ENCODE measurements at regions not wholly inside any gene's neighbourhood (a gene's known extent, or its start where the extent isn't known, plus 50 kb on each side); places are given as distances from the start of the nearest gene placed in this dataset.
"Not testable (repeated sequence)": the region's sequence is repeated elsewhere in the genome, so short reads cannot be mapped to it uniquely, and the experiment has no call there.

- no peak for DNase-seq (ENCODE audit: low read depth in 2 of 2)
Observed at GRCh38 chr17:72446118-72446517, 325.3 kb downstream of the SOX9 start.

GRCh38 chr17:72446525-72447250, 325.9 kb downstream of the SOX9 start:
- DNase-seq (ENCODE audit: low read depth in 2 of 2) = no peak

DNA sequence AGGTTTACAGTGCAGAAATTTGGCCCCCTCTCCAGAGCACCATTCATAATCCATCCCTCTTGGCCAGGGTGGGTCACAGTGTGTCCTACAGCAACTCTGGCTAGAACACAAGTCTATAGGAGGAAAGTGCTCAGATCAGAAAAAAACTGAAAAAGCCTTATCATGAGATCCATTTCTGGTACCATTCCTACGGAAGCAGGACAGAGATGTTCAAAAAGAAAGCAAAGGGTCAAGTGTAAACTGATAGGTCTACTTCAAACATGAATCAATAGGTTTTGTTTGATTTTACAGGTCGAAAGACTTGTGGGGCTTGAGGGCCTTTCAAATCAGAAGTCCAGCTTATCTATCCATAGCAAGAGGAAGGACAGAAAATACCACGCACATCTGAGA, 326.4 kb downstream of the SOX9 start:
- no peak for DNase-seq (ENCODE audit: low read depth in 2 of 2)

DNA sequence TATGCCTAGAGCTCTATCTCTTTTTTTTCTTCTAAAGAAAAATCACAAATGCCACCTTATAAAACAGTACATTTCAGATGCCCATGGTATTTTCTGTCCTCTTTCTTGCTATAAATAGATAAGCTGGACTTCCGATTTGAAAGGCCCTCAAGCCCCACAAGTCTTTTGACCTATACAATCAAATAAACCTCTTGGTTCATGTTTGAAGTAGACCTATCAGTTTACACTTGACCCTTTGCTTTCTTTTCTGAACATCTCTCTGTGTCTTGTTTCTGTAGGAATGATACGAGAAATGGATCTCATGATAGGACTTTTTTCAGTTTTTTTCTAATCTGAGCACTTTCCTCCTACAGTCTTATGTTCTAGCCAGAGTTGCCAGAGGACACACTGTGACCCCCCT, 327.2 kb downstream of the SOX9 start:
- DNase-seq (ENCODE audit: low read depth in 2 of 2) = no peak

- no peak for DNase-seq (ENCODE audit: low read depth in 2 of 2)
Observed at GRCh38 chr17:72452286-72453173, 331.7 kb downstream of the SOX9 start.

DNA sequence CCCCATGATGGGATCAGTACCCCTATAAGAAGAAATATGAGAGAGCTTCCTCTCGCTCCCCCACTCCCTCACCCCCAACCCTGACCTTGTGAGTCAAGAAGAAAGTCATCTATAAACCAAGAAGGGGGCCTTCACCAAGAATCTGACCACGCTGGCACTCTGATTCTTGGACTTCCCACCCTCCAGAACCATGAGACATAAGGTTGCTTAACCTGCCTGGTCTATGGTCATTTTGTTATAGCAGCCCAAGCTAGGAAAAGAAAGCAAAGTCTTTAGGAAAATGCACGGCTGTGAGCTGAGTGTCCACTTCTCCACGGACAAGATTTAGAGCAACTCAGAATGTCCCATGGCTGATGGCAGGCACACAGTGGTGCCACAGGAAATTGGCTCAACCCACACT, 333.5 kb downstream of the SOX9 start:
- no peak for DNase-seq (ENCODE audit: low read depth in 2 of 2)

DNA sequence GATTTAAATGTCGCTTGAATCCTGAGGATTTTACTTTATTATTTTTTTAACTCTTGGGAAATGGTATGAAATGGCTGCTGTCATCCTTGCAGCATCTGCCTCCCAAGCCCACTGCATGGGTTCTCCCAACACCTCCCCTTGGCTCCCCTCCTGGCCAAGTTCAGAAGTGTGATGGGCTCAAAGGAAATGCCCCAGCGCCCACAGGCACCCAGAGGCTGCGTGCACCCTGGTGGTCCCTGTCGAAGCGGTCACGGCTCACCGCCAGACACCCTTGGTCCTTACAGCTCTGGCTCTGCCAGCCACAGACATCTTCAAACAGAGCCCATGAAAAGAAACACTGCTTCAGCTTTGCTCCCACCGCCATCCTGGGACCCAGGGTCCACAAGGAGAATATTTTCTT, 334.7 kb downstream of the SOX9 start:
- DNase-seq (ENCODE audit: low read depth in 2 of 2) = no peak

GRCh38 chr17:72456075-72456474, 335.3 kb downstream of the SOX9 start:
- DNase-seq (ENCODE audit: low read depth in 2 of 2) = no peak

DNA sequence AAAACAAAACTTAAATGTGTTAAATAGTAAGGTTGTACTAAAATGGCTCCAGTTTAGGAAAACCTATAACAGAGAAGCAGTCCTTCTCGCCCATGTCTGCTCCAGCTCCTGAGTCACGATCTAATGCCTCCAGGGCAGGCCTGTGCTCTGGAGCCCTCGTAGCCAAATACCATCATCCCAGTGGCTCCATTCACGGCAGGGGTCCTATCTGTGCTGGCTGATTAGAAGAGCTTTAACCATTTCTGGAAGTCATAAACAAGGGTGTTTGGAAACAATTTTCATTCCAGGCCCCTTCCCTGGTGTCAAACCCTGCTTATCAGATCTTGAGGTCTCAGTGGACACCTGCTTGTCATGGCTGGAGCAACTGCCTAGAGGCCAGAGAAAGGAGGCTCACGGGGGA, 336.9 kb downstream of the SOX9 start:
- DNase-seq (ENCODE audit: low read depth in 2 of 2) = no peak

DNA sequence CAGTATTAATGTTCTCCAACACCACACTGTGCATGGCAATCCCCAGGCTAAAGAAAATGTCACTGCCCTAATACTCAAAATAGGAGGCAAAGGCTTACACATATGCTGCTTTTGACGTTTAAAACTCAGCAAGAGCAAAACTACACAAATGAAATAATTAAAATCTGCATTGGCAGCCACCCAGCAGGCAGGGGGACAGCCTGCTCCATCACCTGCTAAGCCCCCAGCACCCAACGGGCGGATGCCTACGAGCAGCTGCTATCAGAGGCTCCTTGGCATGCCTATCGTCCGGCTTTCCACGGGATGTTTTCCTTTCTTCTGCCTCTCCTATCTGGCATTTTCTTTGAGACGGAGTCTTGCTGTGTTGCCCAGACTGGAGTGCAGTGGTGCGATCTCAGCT, 337.5 kb downstream of the SOX9 start:
- no peak for DNase-seq (ENCODE audit: low read depth in 2 of 2)

DNA sequence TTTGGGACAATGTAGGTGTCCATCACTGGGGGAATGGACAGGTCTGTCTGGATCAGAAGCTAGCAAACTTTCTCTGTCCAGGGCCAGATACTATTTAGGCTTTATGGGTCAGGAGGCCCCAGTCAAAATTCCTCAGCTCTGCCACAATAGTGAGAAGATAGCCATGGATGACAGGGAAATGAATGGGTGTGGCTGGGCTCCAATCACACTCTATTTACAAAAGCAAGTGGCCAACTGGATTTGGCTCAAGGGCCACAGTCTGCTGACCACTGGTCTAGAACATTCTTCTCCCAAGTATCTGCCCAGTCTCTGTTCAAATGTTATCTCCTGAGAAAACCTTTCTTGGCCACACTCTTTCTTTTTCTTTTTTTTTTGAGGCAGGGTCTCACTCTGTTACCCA, 339.9 kb downstream of the SOX9 start:
- no peak for DNase-seq (ENCODE audit: low read depth in 2 of 2)

DNA sequence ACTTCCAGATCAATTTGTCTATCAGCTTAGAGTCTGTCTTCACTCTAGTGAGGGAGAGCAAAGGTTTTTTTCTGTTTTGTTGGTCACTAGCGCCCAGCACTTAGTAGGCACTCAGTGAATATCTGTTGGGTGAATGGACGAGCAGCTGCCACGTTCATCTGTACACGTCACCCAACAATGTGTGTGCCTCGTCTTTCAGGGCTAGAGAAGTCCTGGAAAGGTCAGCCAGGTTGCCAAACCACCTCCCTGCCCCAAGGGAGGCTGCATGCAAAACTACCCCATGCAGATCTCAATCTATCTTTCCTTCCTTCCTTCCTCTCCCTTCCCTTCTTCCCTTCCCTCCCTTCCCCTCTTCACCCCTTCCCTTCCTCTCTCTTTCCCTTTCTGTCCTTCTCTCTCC, 340.9 kb downstream of the SOX9 start:
- no peak for DNase-seq (ENCODE audit: low read depth in 2 of 2)

- no peak for DNase-seq (ENCODE audit: low read depth in 2 of 2)
Observed at GRCh38 chr17:72462407-72462806, 341.6 kb downstream of the SOX9 start.

DNA sequence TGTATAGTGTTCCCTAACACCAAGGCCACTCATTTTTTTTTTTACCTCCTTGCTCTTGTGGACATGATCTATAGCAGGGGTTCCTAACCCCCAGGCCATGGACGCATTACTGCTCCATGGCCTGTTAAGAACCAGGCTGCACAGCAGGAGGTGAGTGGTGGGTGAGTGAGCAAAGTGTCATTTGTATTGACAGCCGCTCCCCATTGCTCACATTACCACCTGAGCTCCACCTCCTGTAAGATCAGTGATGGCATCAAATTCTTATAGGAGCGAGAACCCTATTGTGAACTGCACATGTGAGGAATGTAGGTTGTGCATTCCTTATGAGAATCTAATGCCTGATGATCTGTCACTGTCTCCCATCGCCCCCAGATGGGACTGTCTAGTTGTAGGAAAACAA, 342.0 kb downstream of the SOX9 start:
- no peak for DNase-seq (ENCODE audit: low read depth in 2 of 2)

DNA sequence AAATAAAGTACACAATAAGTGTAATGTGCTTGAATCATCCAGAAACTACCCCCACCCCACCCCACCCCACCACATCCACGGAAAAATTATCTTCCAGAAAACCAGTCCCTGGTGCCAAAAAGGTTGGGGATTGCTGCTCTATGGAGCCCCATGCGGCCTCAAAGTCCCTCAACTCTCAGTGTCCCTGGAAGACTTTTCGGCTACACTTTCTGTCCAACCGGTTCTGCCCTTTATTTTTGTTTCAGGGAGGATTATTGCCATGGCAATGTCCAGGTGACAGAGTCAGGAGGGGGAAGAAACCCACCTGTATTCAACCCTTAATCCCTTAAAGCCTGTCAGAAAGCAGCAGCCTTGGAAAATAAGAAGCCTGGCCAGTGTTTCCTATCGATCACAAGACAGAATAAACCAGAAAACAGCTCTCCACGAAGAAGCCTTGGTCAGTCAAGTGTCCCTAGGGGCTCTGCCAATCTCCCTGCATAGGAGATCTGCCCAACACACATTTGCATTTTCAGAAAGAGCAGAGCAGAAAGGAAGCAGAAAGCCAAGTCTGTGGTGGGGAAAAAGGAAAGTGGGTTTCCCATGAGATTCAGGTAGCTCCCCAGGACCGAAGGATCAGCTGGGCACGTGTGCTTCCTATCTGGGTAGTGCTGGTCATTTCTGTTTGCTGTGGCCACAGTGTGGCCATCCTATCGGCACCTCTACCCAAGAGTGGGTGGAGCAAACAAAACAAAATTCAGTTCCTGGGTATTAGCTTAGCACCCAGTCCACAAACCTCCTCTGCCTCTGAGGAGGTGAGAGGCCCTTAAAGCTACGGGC, 342.7 kb downstream of the SOX9 start:
- DNase-seq (ENCODE audit: low read depth in 2 of 2) = no peak

DNA sequence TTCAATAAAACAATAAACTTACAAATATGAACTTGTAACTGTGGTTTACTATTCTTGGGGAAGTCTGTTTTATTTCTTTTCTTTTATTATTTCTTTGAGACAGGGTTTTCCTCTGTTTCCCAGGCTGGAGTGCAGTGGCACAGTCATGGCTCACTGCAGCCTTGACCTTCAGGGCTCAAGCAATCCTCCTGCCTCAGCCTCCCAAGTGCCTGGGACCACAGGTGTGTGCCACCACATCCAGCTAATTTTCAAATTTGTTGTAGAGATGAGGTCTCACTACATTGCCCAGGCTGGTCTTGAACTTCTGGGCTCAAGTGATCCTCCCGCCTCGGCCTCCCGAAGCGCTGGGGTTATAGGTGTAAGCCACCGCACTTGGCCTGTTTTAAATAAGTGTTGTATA, 343.4 kb downstream of the SOX9 start:
- not testable (repeated sequence) for DNase-seq (ENCODE audit: low read depth in 2 of 2)

GRCh38 chr17:72465191-72466024, 344.6 kb downstream of the SOX9 start:
- peak in 1 of 2 donors; percentile 45 for DNase-seq (ENCODE audit: low read depth in 2 of 2)

DNA sequence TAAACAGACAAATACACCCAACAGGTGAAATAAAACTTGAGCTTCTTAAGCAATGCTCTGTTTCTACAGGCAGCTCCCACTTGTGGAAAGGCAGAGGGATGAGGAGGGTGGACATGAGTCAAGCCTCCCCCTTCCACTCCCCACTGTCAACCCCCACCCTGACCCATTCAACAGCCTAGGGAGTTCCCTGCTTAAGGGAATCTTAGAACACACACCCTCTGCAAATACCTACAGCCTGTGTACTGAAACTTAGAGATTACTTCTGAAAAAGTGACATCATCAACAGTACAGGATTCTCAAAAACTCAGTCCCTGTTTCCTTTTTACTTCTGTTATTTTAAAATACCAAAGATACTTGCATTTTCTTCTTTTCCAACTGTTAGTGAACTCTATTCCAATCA, 345.4 kb downstream of the SOX9 start:
- DNase-seq (ENCODE audit: low read depth in 2 of 2) = peak in 1 of 2 donors; percentile 8

GRCh38 chr17:72466606-72467005, 345.8 kb downstream of the SOX9 start:
- no peak for DNase-seq (ENCODE audit: low read depth in 2 of 2)

DNA sequence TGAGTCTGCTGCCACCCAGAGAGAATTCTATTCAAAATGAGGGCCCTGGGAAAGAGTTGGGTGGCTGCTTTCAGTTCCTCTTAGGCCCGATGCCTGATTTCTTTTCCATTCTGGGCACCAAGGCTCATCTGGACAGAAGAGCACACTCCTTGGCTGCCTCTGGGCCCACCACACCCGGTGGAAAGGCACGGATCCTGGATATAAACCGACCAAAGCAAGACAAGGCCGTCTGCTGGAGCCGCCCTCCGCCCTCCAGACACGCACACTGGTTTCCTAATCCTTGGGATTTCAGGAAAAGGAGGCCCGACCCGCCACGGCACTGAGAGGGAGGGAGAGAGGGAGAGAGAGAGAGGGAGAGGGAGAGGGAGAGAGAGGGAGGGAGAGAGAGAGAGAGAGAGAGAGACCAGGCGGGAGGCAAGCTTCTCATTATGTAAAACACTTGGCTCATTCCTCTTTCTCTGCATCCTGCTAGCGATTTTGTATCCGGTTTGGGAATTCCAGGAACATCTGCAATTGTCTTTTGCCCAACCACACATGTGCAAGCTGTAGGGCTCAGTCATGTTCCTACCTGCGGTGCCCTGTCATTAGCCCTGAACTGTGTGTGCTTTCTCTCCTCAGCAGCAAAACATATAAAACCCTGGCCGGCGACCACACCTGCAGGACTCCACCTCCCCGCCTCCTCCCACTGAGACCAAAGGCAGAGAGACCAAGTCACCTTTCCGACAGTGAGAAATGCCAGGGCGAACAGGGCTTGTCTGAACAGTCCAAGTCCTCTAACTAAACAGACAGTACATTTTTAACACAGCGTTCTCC, 347.2 kb downstream of the SOX9 start:
- peak in 1 of 2 donors; percentile 2 for DNase-seq (ENCODE audit: low read depth in 2 of 2)
